Stomach (tissue), 8 donors: ENCODE measurements at regions not wholly inside any gene's neighbourhood (a gene's known extent, or its start where the extent isn't known, plus 50 kb on each side); places are given as distances from the start of the nearest gene placed in this dataset.

ENCODE experiments used
- DNase-seq, 2 donors: peaks; one replicate each; pipeline versions ENCODE4 v3.0.0 to v3.0.0-alpha.2; 2013 to 2019
- H3K27ac ChIP-seq, 5 donors: fragments of 200-600 bp in 4 of 5; sonication (generic) in 4 of 5; one replicate each; pipeline ENCODE4 v1.5.1; 2013 to 2019; ENCODE audit warnings: mild to moderate bottlenecking in 1 of 5, moderate library complexity in 1 of 5
- H3K27me3 ChIP-seq, 3 donors: fragments of 200-600 bp; sonication (generic); one replicate each; pipeline ENCODE4 v1.5.1; 2017 to 2019; ENCODE audit warnings: mixed run types in 1 of 3
- H3K36me3 ChIP-seq, 4 donors: fragments of 200-600 bp; sonication (generic); 1 replicate in 3 of 4; 2 replicates in 1 of 4; pipeline ENCODE4 v1.5.1; 2016 to 2019
- H3K4me1 ChIP-seq, 4 donors: fragments of 200-600 bp; sonication (generic); one replicate each; pipeline ENCODE4 v1.5.1; 2016 to 2019
- H3K4me3 ChIP-seq, 4 donors: fragments of 200-600 bp; sonication (generic) in 3 of 4; one replicate each; pipeline ENCODE4 v1.5.1; 2016 to 2019; ENCODE audit warnings: mild to moderate bottlenecking in 1 of 4
- H3K9me3 ChIP-seq, 4 donors: fragments of 200-600 bp; sonication (generic); one replicate each; pipeline ENCODE4 v1.5.1; 2016 to 2019
- CTCF ChIP-seq, 7 experiments: fragments of 450-650 bp in 4 of 7; fragments of 200-600 bp in 3 of 7; sonication (generic) in 3 of 7; IDR thresholded peaks; one replicate each; pipeline ENCODE4 v1.5.1; 2016 to 2019; ENCODE audit warnings: antibody characterized with exemption in 7 of 7, control low read depth in 2 of 7, mild to moderate bottlenecking in 1 of 7
- EP300 ChIP-seq: sonication (generic); formaldehyde crosslinking; IDR thresholded peaks from one replicate; pipeline ENCODE4 v1.6.1; 2017; ENCODE audit warnings: antibody characterized with exemption
- POLR2A ChIP-seq, 4 donors: fragments of 450-650 bp; IDR thresholded peaks; one replicate each; pipeline ENCODE4 v1.6.1; 2016; ENCODE audit warnings: antibody characterized with exemption in 4 of 4, control low read depth in 2 of 4, mild to moderate bottlenecking in 1 of 4, moderate library complexity in 1 of 4
- POLR2AphosphoS5 ChIP-seq, 3 donors: sonication (generic); formaldehyde crosslinking; IDR thresholded peaks; one replicate each; pipeline ENCODE4 v1.6.1; 2016; ENCODE audit warnings: antibody characterized with exemption in 3 of 3
- WGBS, 5 donors: extraction: QIAGEN DNeasy Blood & Tissue Kit in 3 of 5; methylation state at CpG; one replicate each; pipeline versions ENCODE4 v1.1.5 to v1.1.7; 2013 to 2018; 5-methylcytosine and 5-hydroxymethylcytosine counted together
- intact Hi-C: fragments of 100-400 bp; cut with DNase I; formaldehyde crosslinking; loops from one replicate; pipeline ENCODE4 v1.15.1; 2023; ENCODE audit warnings: low total_unique reads
- donor health status: healthy with polysubstance abuse.
- donor health status: Bipolar disorder and iron deficiency.
- donor health status: healthy.

GRCh38 chr2:14942987-14943386 lies 310.5 kb downstream of the LRATD1 start:
- H3K9me3 ChIP-seq, result no peaks in the 10 kb centered on the region
- intact Hi-C loops, result no loop called here
- no peak for DNase-seq
- WGBS, 5 donors, result 77 to 94% (median 82%) methylated on average over 3 of the region's 3 CpGs
- no peak overlapping the region for H3K4me3 ChIP-seq
- no peak overlapping the region for H3K27ac ChIP-seq
- no peak for TF ChIP-seq EP300
- no peak for TF ChIP-seq CTCF (IDR thresholded peaks at IDR 0.05)
- no peak for TF ChIP-seq POLR2AphosphoS5 (IDR thresholded peaks at IDR 0.05)
- TF ChIP-seq POLR2A (IDR thresholded peaks at IDR 0.05), result no peak
- no peaks in the 10 kb centered on the region for H3K36me3 ChIP-seq
- H3K4me1 ChIP-seq, result no peaks in the 10 kb centered on the region
- H3K27me3 ChIP-seq, result no peaks in the 10 kb centered on the region

GRCh38 chr2:14944562-14945346 lies 312.2 kb downstream of the LRATD1 start:
- H3K4me1 ChIP-seq, result no peaks in the 10 kb centered on the region
- H3K4me3 ChIP-seq, result no peak overlapping the region
- intact Hi-C loops, result no loop called here
- DNase-seq, result no peak
- 50 to 72% (median 66%) methylated on average over 7 of the region's 7 CpGs for WGBS, 5 donors
- no peaks in the 10 kb centered on the region for H3K27me3 ChIP-seq
- H3K9me3 ChIP-seq, result no peaks in the 10 kb centered on the region
- no peak overlapping the region for H3K27ac ChIP-seq
- H3K36me3 ChIP-seq, result no peaks in the 10 kb centered on the region
- TF ChIP-seq EP300 (no peak), POLR2A (IDR thresholded peaks at IDR 0.05) (no peak), CTCF (IDR thresholded peaks at IDR 0.05) (no peak), POLR2AphosphoS5 (IDR thresholded peaks at IDR 0.05) (no peak)

- 84 to 90% (median 88%) methylated on average over 5 of the region's 5 CpGs for WGBS, 5 donors
- no peaks in the 10 kb centered on the region for H3K4me1 ChIP-seq
- no peaks in the 10 kb centered on the region for H3K36me3 ChIP-seq
- TF ChIP-seq POLR2A (IDR thresholded peaks at IDR 0.05) (no peak), CTCF (IDR thresholded peaks at IDR 0.05) (no peak), POLR2AphosphoS5 (IDR thresholded peaks at IDR 0.05) (no peak), EP300 (no peak)
- no peaks in the 10 kb centered on the region for H3K27me3 ChIP-seq
- no peaks in the 10 kb centered on the region for H3K9me3 ChIP-seq
- intact Hi-C loops, result no loop called here
- DNase-seq, result no peak
- H3K27ac ChIP-seq, result no peak overlapping the region
- H3K4me3 ChIP-seq, result no peak overlapping the region
Observed at GRCh38 chr2:14951569-14952285, 319.2 kb downstream of the LRATD1 start.

- intact Hi-C loops, result no loop called here
- H3K4me1 ChIP-seq, result no peaks in the 10 kb centered on the region
- H3K4me3 ChIP-seq, result no peak overlapping the region
- no peaks in the 10 kb centered on the region for H3K36me3 ChIP-seq
- no peak for DNase-seq
- no peaks in the 10 kb centered on the region for H3K27me3 ChIP-seq
- 70 to 81% (median 75%) methylated on average over 6 of the region's 6 CpGs for WGBS, 5 donors
- no peaks in the 10 kb centered on the region for H3K9me3 ChIP-seq
- no peak for TF ChIP-seq POLR2AphosphoS5 (IDR thresholded peaks at IDR 0.05)
- H3K27ac ChIP-seq, result no peak overlapping the region
Observed at GRCh38 chr2:14952400-14952963, 320.0 kb downstream of the LRATD1 start.
